NCI-H2107 treated with DMSO at 0.1 percent for 48 hours (cell line): ENCODE measurements at regions not wholly inside any gene's neighbourhood (a gene's known extent, or its start where the extent isn't known, plus 50 kb on each side); places are given as distances from the start of the nearest gene placed in this dataset.
A peak's percentile ranks its signal among the peaks of the same experiment; 100 is the strongest.

Experiments used
- DNase-seq: peaks from one replicate; lab custom pipeline; 2025; ENCODE audit not compliant: unreplicated experiment; lab: John Stamatoyannopoulos, UW

DNA sequence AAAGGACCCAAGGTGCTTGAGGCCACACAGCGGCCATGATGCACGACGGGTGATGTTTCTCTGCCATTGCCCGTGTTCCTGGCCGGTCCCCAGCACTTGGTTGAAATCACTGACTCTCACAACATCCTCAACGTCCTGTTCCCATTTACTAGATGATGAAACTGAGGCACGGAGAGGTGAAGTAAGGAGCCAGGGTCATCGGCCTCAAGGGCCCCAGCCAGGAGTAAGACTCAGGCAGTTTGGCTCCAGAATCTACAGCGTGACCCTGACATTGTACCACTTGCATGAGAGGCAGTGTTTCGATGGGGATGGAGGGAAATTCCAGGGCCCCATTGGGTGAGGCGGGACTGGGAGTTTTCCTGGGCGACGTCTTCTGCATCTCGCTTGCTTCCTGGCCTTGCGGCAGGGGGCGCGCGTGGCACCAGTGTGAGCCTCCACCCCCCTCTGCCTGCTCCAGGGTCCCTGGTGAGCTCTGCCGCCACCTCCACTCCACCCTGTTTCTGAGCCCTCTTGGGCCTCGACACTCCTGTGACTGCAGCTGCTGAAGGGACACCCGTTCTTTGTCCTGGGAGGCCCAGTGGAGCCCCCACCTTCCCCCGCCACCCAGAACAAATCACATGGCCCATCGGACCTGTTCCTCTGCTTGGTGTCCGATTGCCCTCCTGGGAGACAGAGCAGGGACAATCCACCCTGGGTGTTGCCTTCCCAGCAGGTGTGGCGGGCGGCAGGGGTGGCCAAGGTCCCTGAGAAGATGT is 133.0 kb upstream of the GSE1 start:
- DNase-seq: peak; percentile 85

GRCh38 chr16:85480727-85481101 is 132.4 kb upstream of the GSE1 start:
- DNase-seq: peak; percentile 75

- DNase-seq: no peak
Observed at GRCh38 chr16:85481206-85481605, 131.9 kb upstream of the GSE1 start.

- DNase-seq: no peak
Observed at GRCh38 chr16:85481738-85482137, 131.4 kb upstream of the GSE1 start.

- DNase-seq: peak; percentile 86
Observed at GRCh38 chr16:85483424-85483823, 129.7 kb upstream of the GSE1 start.

GRCh38 chr16:85484347-85485300 is 128.5 kb upstream of the GSE1 start:
- peak; percentile 96 for DNase-seq

DNA sequence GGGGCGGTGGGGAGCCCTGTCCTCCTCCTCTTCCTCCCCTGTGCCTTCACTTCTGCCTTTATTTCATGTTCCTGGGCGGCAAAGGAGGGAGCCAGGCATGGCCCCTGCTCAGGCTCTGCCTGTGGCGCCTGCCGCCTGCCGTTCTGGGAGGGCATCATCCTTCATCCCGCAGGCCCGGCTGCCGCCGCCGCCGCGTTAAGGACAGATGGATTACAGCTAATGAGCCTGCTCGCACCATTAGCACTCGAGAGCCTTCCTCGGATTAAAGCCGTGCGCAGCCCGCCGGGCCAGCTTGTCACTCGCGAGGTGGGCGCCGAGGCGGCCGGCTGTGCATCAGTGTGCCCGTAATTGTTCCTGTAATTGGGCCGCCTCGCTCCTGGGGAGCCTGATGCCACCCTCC is 127.7 kb upstream of the GSE1 start:
- DNase-seq: peak; percentile 88

- no peak for DNase-seq
Observed at GRCh38 chr16:85486256-85486915, 126.7 kb upstream of the GSE1 start.

DNA sequence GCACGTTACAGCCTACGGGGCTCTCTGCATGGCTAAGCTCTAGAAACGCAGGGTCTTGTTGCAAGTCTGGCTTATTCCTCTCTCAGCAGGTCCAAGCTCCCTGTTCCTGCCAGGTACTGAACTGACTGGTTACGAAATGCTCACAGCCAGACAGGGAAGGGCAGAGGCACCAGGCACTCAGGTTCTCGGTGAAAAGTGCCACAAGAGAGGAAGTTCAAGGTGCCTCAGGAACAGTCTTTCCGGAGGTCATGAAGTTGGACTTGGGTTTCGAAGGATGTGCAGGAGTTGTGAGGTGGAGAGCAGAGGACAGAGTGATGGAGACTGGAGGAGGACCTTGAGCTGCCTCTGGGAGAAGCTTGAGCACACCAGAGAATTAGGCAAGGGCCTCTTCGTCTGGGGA is 124.7 kb upstream of the GSE1 start:
- no peak for DNase-seq

DNA sequence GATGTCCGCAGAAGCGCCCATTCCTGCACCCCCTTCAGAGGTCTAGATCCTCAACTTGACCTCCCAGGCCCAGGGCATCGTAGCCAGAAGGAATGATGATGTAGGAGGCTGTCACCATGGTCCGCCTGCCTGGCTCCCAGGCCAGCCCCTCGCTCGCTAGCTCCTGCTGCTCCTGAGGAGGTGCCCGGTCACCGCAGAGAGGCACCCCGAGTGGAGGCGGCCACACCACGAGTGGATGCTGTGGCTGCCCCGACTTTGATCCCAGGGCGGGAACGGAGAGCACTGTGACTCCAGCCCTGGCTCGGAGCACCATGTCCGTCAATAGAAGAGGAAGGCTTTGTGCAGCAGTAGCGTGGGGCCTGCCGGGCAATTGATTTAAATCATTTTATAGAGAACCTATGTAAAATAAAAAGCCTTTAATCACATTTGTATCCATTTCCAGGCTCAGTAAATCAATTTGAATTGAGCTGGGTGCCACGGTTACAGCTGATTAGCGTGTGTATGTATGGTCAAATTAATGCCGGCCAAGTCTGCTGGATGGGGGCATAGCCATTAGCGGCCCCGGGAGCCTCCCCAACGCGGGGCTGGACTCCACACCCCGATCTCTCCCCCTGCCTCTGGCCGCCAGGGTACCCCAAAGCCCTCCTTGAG is 122.6 kb upstream of the GSE1 start:
- no peak for DNase-seq

GRCh38 chr16:85491058-85491771 is 121.9 kb upstream of the GSE1 start:
- no peak for DNase-seq

- no peak for DNase-seq
Observed at GRCh38 chr16:85491798-85492294, 121.3 kb upstream of the GSE1 start.

DNA sequence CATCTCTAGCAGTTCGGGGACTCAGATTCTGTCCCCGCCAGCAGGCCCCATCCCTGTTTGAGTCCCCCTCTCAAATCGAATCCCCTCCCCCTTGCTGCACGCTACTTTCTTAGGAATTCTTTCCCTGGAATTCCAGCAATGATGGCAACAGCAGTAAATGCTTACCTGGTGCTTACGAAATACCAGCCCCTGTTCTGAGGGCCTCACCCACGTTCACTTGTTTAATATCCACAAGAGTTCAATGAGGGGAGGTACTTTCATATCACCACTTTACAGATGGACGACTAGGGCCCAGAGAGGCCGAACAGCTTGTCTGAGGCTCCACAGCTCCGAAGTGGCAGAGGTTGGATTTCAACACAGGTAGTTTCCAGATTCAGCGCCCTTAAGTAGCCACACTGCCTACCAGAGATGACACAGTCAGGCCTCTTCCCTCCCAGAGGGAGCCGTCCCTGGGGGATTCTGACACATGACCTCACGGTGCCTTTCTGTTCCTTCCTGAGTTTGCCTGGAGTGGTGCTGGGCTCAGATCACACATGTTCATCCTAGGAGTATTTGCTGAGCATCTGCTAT is 120.7 kb upstream of the GSE1 start:
- DNase-seq: no peak

GRCh38 chr16:85494315-85494714 is 118.8 kb upstream of the GSE1 start:
- no peak for DNase-seq

DNA sequence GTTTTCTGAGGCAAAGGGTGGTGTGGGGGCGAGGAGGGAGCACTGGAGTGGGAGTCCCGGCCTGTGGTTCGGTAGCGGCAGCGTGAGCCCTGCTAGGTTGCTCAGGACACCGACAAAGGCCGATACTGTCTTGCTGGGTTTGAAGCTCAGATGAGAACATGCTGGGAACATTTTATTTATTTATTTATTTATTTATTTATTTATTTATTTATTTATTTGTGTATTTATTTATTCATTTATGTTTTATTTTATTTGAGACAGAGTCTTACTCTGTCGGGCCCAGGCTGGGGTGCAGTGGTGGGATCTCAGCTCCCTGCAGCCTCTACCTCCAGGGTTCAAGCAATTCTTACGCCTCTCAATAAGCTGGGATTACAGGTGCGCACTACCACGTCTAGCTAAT is 117.9 kb upstream of the GSE1 start:
- DNase-seq: no peak

GRCh38 chr16:85495823-85496538 is 117.1 kb upstream of the GSE1 start:
- DNase-seq: no peak

DNA sequence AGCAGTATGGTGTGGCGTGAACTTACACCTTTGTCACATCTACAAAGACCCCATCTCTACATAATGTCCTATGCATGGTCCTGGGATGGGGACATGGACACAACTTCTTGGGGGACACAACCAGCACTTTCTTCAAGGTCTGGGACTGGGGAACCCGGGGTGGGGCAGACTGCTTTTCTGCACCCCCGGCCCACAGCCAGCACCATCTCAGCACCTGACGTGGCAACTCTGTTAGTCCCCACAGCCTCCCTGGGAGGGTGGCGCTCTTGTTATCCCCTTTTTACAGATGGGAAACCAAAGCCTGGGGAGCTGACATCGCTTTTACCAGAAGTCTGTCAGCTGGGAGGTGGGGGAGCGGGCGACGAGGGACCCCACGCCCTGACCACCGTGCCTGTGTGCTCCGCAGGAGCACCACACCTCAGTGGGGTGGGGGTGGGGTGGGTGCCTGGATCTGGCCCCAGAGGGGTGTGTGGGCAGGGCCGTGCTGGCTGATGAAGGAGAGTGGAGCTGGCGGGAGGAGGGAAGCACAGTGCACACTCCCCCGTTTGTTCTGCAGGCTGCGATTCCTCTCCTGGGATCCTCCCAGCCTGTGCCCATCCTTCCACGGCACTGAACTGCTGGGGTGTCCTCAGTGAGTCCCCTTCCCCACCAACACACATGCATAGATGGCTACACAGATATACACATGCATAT is 115.4 kb upstream of the GSE1 start:
- no peak for DNase-seq

- DNase-seq: peak; percentile 78
Observed at GRCh38 chr16:85498607-85499006, 114.5 kb upstream of the GSE1 start.

GRCh38 chr16:85500220-85500619 is 112.9 kb upstream of the GSE1 start:
- no peak for DNase-seq
